ENCODE measurements at regions not wholly inside any gene's neighbourhood (a gene's known extent, or its start where the extent isn't known, plus 50 kb on each side); places are given as distances from the start of the nearest gene placed in this dataset.

GRCh38 chr5:2283481-2284045, 400.8 kb upstream of the IRX4 start:
- TF ChIP-seq CTCF (conservative IDR thresholded peaks at IDR 0.05; ENCODE audit: low read length), result no peak
- no peak overlapping the region for H3K4me3 ChIP-seq (ENCODE audit: low read length)
- no peak for DNase-seq (ENCODE audit: low read depth)

DNA sequence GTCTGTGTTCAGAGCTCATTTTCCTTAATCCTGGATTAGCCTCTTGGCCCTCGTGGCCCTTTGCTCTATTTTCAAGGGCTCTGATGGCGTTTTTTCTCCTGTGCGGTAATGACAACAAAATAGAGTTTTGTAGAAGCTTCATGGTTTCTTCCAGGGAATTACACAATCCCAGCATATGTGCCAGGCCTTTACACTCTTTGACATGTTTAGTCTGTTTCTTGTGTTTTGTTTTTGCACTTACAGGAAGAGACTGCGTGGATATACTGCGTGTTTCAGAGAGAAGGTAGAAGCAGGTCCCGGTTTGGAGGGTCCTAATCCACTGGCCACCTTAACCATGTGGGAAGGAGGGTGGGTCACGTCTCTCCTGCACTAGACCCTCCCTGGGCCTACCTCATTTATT, 400.2 kb upstream of the IRX4 start:
- DNase-seq (ENCODE audit: low read depth), result no peak
- TF ChIP-seq CTCF (conservative IDR thresholded peaks at IDR 0.05; ENCODE audit: low read length), result no peak
- no peak overlapping the region for H3K4me3 ChIP-seq (ENCODE audit: low read length)

DNA sequence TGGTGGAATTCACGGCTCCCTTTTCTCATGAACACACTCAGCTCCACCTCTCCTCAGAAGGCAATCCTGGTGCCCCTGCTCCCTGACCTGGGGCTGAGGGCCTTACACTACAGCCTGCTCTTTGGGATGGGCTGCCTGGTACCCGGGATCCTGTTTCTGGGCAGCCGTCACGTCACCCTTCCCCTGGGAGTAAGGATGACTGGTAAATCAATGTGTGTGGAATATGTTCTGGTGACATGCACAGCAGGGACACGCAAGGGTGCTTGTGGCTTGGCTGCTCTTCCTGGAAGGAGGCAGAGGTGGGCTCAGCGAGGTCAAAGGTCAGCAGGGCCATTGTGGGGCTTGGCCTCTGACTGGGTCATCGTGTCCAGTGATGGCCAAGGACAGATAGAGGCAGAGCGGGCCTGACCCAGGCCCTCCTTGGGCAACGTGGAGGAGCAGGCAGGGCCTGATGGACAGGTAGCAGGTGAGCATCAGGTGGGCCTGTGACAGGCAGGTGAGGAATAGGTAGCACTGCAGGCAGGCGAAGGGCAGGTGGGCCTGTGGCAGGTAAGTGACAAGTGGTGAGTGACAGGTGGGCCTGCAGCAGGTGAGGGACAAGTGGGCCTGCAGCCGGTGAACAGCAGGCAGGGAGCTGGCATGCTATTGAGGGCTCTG, 399.4 kb upstream of the IRX4 start:
- H3K4me3 ChIP-seq (ENCODE audit: low read length), result no peak overlapping the region
- no peak for DNase-seq (ENCODE audit: low read depth)
- TF ChIP-seq CTCF (conservative IDR thresholded peaks at IDR 0.05; ENCODE audit: low read length), result no peak

- TF ChIP-seq CTCF (conservative IDR thresholded peaks at IDR 0.05; ENCODE audit: low read length), result no peak
- H3K4me3 ChIP-seq (ENCODE audit: low read length), result no peak overlapping the region
- no peak for DNase-seq (ENCODE audit: low read depth)
These were observed 398.7 kb upstream of the IRX4 start for GRCh38 chr5:2281446-2281845.

DNA sequence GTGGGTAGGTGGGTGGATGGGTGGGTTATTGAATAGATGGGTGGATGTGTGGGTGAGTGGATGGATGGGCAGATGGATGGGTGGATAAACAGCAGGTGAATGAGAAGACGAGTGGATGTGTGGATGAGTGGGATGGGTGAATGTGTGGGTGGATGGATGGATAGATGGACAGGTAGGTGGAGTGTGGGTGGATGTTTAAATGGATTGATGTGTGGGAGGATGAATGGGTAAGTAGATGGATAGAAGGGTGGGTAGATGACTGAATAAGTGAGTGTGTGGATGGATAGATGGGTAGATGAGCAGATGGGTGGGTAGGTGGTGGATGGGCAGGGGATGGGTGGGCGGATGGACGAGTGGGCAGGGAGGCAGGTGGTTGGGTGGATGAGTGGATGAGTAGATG, 397.6 kb upstream of the IRX4 start:
- no peak for DNase-seq (ENCODE audit: low read depth)
- no peak for TF ChIP-seq CTCF (conservative IDR thresholded peaks at IDR 0.05; ENCODE audit: low read length)
- H3K4me3 ChIP-seq (ENCODE audit: low read length), result no peak overlapping the region

DNA sequence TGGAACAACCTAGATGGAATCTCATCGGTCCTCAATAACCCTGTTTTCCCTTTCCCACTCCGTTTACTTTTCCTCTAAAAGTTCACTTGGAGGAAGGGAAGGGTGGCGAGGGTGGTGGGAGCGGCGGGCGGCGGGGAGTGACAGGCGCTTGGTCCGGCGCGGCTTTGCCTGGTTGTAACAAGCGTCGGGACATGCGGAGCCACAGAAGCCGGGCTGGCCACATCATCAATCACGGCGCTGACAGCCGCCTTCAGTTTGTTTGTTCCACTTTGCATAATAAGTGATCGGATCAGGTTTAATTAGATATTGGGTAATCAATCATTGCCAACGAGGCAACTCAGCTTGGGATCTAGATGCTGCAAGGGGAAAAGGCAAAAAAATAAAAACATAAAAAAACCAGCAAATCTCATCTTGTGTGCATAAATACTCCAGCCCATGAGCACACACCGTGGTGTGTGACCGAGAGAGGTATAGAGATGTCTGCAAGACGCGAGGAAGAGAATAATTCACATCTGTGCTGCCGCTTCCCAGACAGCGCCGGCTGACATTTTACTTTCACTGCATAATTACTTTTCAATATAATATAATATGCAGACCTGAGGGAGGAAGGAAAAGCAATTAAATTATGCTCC, 396.2 kb upstream of the IRX4 start:
- DNase-seq (ENCODE audit: low read depth), result no peak

More for the DNA sequence above, 396.2 kb upstream of the IRX4 start:
- H3K4me3 ChIP-seq (ENCODE audit: low read length), result no peak overlapping the region
- no peak for TF ChIP-seq CTCF (conservative IDR thresholded peaks at IDR 0.05; ENCODE audit: low read length)

All from AG10803 (cell line).